ENCODE measurements at regions not wholly inside any gene's neighbourhood (a gene's known extent, or its start where the extent isn't known, plus 50 kb on each side); places are given as distances from the start of the nearest gene placed in this dataset.

GRCh38 chr13:76414320-76414719 lies 471.9 kb downstream of the KCTD12 start:
- no peak for DNase-seq

- no peak for DNase-seq
Measured at GRCh38 chr13:76406243-76406642, 480.0 kb downstream of the KCTD12 start.

- no peak for DNase-seq
Measured at GRCh38 chr13:76398425-76398824, 487.8 kb downstream of the KCTD12 start.

GRCh38 chr13:76397413-76397812 lies 488.8 kb downstream of the KCTD12 start:
- DNase-seq: no peak

- no peak for DNase-seq
Measured at GRCh38 chr13:76389321-76389720, 496.9 kb downstream of the KCTD12 start.

GRCh38 chr13:76387566-76387965 lies 498.6 kb downstream of the KCTD12 start:
- DNase-seq: no peak

GRCh38 chr13:76386321-76386720 lies 499.9 kb downstream of the KCTD12 start:
- no peak for DNase-seq

- DNase-seq: no peak
Measured at GRCh38 chr13:76385586-76385985, 500.6 kb downstream of the KCTD12 start.

GRCh38 chr13:76383676-76384461 lies 502.3 kb downstream of the KCTD12 start:
- no peak for DNase-seq

- DNase-seq: no peak
Measured at GRCh38 chr13:76380446-76381065, 505.6 kb downstream of the KCTD12 start.

- no peak for DNase-seq
Measured at GRCh38 chr13:76379341-76380105, 506.7 kb downstream of the KCTD12 start.

GRCh38 chr13:76378767-76379166 lies 507.4 kb downstream of the KCTD12 start:
- no peak for DNase-seq

- DNase-seq: no peak
Measured at GRCh38 chr13:76363682-76364289, 522.4 kb downstream of the KCTD12 start.

- DNase-seq: no peak
Measured at GRCh38 chr13:76361868-76362267, 524.3 kb downstream of the KCTD12 start.

- no peak for DNase-seq
Measured at GRCh38 chr13:76351541-76352229, 534.5 kb downstream of the KCTD12 start.

- no peak for DNase-seq
Measured at GRCh38 chr13:76350399-76350798, 535.8 kb downstream of the KCTD12 start.

GRCh38 chr13:76349700-76350099 lies 536.5 kb downstream of the KCTD12 start:
- no peak for DNase-seq

- DNase-seq: no peak
Measured at GRCh38 chr13:76339649-76340048, 546.6 kb downstream of the KCTD12 start.

GRCh38 chr13:76338003-76338402 lies 548.2 kb downstream of the KCTD12 start:
- no peak for DNase-seq

- DNase-seq: no peak
Measured at GRCh38 chr13:76336889-76337844, 549.0 kb downstream of the KCTD12 start.

- no peak for DNase-seq
Measured at GRCh38 chr13:76335463-76335862, 550.7 kb downstream of the KCTD12 start.
